ENCODE measurements at regions not wholly inside any gene's neighbourhood (a gene's known extent, or its start where the extent isn't known, plus 50 kb on each side); places are given as distances from the start of the nearest gene placed in this dataset.

DNA sequence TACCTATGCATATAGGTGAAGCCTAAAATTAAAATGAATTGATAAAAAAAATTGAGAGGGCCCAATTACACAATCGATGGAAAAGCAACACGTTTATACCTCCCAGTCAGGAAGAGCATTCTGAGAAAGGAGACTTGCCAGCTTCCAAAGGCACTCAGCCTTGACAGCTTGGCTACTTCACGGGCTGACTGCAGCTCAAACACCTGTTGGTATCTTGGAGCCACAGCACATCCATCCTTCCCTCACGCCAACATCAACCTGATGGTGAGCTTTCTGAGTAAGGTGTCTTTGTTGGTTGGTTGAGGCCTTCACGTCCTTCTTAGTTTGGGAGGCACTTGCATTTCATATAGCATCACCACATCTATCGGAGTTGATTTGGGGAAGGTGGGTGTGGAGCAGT is 598.9 kb upstream of the DIPK2B start:
- ChIA-PET CTCF (interaction anchor here (0.6 kb wide), 1 partner anchor 612 kb away, joined by 3 read pairs; no protein-coding TSS in a partner anchor), POLR2A (no interaction called here)
- TF ChIP-seq, protein P1, sequence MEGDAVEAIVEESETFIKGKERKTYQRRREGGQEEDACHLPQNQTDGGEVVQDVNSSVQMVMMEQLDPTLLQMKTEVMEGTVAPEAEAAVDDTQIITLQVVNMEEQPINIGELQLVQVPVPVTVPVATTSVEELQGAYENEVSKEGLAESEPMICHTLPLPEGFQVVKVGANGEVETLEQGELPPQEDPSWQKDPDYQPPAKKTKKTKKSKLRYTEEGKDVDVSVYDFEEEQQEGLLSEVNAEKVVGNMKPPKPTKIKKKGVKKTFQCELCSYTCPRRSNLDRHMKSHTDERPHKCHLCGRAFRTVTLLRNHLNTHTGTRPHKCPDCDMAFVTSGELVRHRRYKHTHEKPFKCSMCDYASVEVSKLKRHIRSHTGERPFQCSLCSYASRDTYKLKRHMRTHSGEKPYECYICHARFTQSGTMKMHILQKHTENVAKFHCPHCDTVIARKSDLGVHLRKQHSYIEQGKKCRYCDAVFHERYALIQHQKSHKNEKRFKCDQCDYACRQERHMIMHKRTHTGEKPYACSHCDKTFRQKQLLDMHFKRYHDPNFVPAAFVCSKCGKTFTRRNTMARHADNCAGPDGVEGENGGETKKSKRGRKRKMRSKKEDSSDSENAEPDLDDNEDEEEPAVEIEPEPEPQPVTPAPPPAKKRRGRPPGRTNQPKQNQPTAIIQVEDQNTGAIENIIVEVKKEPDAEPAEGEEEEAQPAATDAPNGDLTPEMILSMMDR (IDR thresholded peaks at IDR 0.05; ENCODE audit: low read depth, low read length) = no peak
- DNase-seq (ENCODE audit: low read depth, low spot score) = no peak
- Histone ChIP-seq H3K4me3 (ENCODE audit: low read depth, low read length) (no peak overlapping the region), H3K27me3 (ENCODE audit: control insufficient read depth, insufficient read depth, low read length) (no peaks in the 10 kb centered on the region), H3K27ac (ENCODE audit: low read depth, low read length) (no peak overlapping the region), H3K9me3 (ENCODE audit: control insufficient read depth, insufficient read depth, low read length) (no peaks in the 10 kb centered on the region)

- Histone ChIP-seq H3K4me3 (ENCODE audit: low read depth, low read length) (no peak overlapping the region), H3K27me3 (ENCODE audit: control insufficient read depth, insufficient read depth, low read length) (no peaks in the 10 kb centered on the region), H3K27ac (ENCODE audit: low read depth, low read length) (no peak overlapping the region), H3K9me3 (ENCODE audit: control insufficient read depth, insufficient read depth, low read length) (peaks cover 2% of the 10 kb centered on the region; the same call in 1 of the 2 replicates)
- ChIA-PET POLR2A (no interaction called here), CTCF (no interaction called here)
- DNase-seq (ENCODE audit: low read depth, low spot score) = no peak
- TF ChIP-seq, protein P1 (IDR thresholded peaks at IDR 0.05; ENCODE audit: low read depth, low read length) = no peak
Measured at GRCh38 chrX:45795546-45795945, 594.9 kb upstream of the DIPK2B start.

GRCh38 chrX:45794995-45795337 is 594.3 kb upstream of the DIPK2B start:
- POLR2A ChIA-PET = interaction anchor here (0.5 to 0.6 kb wide), 2 partner anchors 8 to 53 kb away, joined by 3 to 10 read pairs; no protein-coding TSS in a partner anchor
- peaks cover 2% of the 10 kb centered on the region; the same call in 1 of the 2 replicates for H3K9me3 ChIP-seq (ENCODE audit: control insufficient read depth, insufficient read depth, low read length)
- no peak for DNase-seq (ENCODE audit: low read depth, low spot score)
- H3K27ac ChIP-seq (ENCODE audit: low read depth, low read length) = no peak overlapping the region
- no peak overlapping the region for H3K4me3 ChIP-seq (ENCODE audit: low read depth, low read length)
- TF ChIP-seq, protein P1 (IDR thresholded peaks at IDR 0.05; ENCODE audit: low read depth, low read length) = no peak
- H3K27me3 ChIP-seq (ENCODE audit: control insufficient read depth, insufficient read depth, low read length) = no peaks in the 10 kb centered on the region
- CTCF ChIA-PET = no interaction called here

GRCh38 chrX:45794323-45794994 is 593.8 kb upstream of the DIPK2B start:
- POLR2A ChIA-PET = interaction anchor here (0.5 to 0.6 kb wide), 2 partner anchors 9 to 54 kb away, joined by 3 to 10 read pairs; no protein-coding TSS in a partner anchor
- CTCF ChIA-PET = no interaction called here
- Histone ChIP-seq H3K27ac (ENCODE audit: low read depth, low read length) (no peak overlapping the region), H3K27me3 (ENCODE audit: control insufficient read depth, insufficient read depth, low read length) (no peaks in the 10 kb centered on the region), H3K9me3 (ENCODE audit: control insufficient read depth, insufficient read depth, low read length) (peaks cover 2% of the 10 kb centered on the region; the same call in 1 of the 2 replicates), H3K4me3 (ENCODE audit: low read depth, low read length) (no peak overlapping the region)
- TF ChIP-seq, protein P1 (IDR thresholded peaks at IDR 0.05; ENCODE audit: low read depth, low read length) = no peak
- no peak for DNase-seq (ENCODE audit: low read depth, low spot score)

DNA sequence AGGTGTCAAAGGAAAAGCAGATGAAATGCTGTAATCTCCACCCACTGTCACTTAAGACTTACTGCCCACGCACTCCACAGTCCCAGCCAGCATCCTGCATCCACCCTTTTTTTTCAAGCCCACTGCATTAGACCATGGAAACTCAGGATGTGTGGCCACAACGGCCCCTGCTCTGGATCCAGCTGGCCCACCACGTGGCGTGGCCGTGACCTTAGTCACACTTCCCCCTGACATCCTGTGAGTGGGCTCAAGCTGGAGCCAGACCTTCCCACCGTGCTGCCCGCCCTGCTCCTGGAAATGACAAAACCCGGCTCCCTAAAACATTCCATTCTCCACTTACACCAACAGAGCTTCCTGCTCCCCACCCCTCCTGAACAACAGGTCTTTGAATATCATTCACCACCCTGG is 588.3 kb upstream of the DIPK2B start:
- Histone ChIP-seq H3K27ac (ENCODE audit: low read depth, low read length) (peak overlapping the region; percentile 65), H3K27me3 (ENCODE audit: control insufficient read depth, insufficient read depth, low read length) (no peaks in the 10 kb centered on the region), H3K9me3 (ENCODE audit: control insufficient read depth, insufficient read depth, low read length) (peaks cover 2% of the 10 kb centered on the region; the same call in 1 of the 2 replicates), H3K4me3 (ENCODE audit: low read depth, low read length) (no peak overlapping the region)
- DNase-seq (ENCODE audit: low read depth, low spot score) = no peak
- ChIA-PET CTCF (interaction anchor here (1.4 to 1.8 kb wide), 2 partner anchors 13 to 587 kb away, joined by 4 read pairs; no protein-coding TSS in a partner anchor), POLR2A (interaction anchor here (0.6 to 1.0 kb wide), 2 partner anchors 14 to 17 kb away, joined by 3 read pairs; no protein-coding TSS in a partner anchor)
- TF ChIP-seq, protein P1 (IDR thresholded peaks at IDR 0.05; ENCODE audit: low read depth, low read length) = no peak

Measured in AG04450 (cell line).